Transverse colon (tissue), 3 donors: ENCODE measurements at regions not wholly inside any gene's neighbourhood (a gene's known extent, or its start where the extent isn't known, plus 50 kb on each side); places are given as distances from the start of the nearest gene placed in this dataset.

Experiments
- EP300 ChIP-seq: sonication (generic); formaldehyde crosslinking; IDR thresholded peaks from one replicate; pipeline ENCODE4 v1.6.1; 2017; ENCODE audit warnings: antibody characterized with exemption, low read depth
- TF ChIP-seq, protein P1 (sequence below), 5 experiments: fragments of 200-600 bp in 3 of 5; fragments of 450-650 bp in 2 of 5; sonication (generic) in 3 of 5; IDR thresholded peaks; 1 replicate in 2 of 5; 2 replicates in 3 of 5; pipeline ENCODE4 v1.5.1; 2016 to 2017; ENCODE audit warnings: antibody characterized with exemption in 5 of 5, inconsistent platforms in 3 of 5, mild to moderate bottlenecking in 2 of 5, moderate library complexity in 1 of 5

GRCh38 chr22:45102896-45103420 is 60.8 kb upstream of the NUP50 start:
- TF ChIP-seq, protein P1, sequence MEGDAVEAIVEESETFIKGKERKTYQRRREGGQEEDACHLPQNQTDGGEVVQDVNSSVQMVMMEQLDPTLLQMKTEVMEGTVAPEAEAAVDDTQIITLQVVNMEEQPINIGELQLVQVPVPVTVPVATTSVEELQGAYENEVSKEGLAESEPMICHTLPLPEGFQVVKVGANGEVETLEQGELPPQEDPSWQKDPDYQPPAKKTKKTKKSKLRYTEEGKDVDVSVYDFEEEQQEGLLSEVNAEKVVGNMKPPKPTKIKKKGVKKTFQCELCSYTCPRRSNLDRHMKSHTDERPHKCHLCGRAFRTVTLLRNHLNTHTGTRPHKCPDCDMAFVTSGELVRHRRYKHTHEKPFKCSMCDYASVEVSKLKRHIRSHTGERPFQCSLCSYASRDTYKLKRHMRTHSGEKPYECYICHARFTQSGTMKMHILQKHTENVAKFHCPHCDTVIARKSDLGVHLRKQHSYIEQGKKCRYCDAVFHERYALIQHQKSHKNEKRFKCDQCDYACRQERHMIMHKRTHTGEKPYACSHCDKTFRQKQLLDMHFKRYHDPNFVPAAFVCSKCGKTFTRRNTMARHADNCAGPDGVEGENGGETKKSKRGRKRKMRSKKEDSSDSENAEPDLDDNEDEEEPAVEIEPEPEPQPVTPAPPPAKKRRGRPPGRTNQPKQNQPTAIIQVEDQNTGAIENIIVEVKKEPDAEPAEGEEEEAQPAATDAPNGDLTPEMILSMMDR (IDR thresholded peaks at IDR 0.05): no peak
- TF ChIP-seq EP300: no peak
